D721Med (cell line): ENCODE measurements at regions not wholly inside any gene's neighbourhood (a gene's known extent, or its start where the extent isn't known, plus 50 kb on each side); places are given as distances from the start of the nearest gene placed in this dataset.

Source experiments
- DNase-seq: peaks from one replicate; pipeline ENCODE4 v3.0.0; 2011; ENCODE audit warnings: low spot score; ENCODE audit not compliant: insufficient read length
- FAIRE-seq: peaks from 2 replicates; lab custom pipeline; 2011; peaks lifted over from hg19 to GRCh38; lab: Jason Lieb, UNC
- TF ChIP-seq, protein P1 (sequence below): IDR thresholded peaks from 2 replicates; pipeline ENCODE4 v1.5.1; 2012; ENCODE audit warnings: mild to moderate bottlenecking, control low read depth; ENCODE audit not compliant: insufficient read depth; ENCODE audit errors: missing control alignments

DNA sequence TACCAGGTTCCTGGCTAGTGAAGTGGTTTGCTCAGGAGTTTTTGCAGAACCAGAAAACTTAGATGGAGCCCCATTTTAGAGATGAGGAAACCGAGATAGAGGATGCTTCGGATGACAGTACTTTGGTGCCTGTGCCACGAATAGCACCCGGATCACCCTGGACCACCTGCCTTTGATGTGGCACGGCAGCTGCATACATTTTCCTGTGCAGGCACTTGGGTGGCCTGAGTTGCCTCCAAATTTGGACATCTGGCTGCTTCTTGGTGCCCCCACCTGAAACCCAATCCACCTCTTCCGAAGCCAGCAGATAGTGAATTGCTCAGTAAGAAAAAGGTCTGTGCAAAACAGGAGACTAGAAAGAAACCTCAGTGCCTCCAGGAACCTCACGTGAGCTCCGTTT lies 140.6 kb upstream of the ID2 start:
- no peak for FAIRE-seq
- no peak for DNase-seq
- TF ChIP-seq, protein P1, sequence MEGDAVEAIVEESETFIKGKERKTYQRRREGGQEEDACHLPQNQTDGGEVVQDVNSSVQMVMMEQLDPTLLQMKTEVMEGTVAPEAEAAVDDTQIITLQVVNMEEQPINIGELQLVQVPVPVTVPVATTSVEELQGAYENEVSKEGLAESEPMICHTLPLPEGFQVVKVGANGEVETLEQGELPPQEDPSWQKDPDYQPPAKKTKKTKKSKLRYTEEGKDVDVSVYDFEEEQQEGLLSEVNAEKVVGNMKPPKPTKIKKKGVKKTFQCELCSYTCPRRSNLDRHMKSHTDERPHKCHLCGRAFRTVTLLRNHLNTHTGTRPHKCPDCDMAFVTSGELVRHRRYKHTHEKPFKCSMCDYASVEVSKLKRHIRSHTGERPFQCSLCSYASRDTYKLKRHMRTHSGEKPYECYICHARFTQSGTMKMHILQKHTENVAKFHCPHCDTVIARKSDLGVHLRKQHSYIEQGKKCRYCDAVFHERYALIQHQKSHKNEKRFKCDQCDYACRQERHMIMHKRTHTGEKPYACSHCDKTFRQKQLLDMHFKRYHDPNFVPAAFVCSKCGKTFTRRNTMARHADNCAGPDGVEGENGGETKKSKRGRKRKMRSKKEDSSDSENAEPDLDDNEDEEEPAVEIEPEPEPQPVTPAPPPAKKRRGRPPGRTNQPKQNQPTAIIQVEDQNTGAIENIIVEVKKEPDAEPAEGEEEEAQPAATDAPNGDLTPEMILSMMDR, result no peak

DNA sequence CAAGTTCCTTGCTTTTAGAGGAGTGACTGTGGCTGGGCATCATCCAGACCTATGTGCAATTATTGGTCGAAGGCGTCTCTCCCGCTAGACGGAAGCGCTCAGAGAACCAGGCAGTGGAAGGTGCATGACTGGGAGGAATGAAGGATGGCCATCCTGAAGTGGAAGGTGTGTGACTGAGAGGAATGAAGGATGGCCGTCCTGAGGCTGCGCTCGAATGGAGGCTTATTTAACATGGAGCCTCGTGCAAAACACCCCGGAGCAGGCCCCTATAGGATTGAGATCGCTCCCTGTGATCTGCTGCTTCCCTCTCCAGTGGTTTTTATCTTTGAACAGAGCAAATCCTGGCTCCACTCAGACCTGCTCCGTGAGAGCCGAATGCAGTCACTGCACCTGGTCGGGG lies 140.2 kb upstream of the ID2 start:
- DNase-seq (no peak), FAIRE-seq (no peak)
- TF ChIP-seq, protein P1, result no peak

DNA sequence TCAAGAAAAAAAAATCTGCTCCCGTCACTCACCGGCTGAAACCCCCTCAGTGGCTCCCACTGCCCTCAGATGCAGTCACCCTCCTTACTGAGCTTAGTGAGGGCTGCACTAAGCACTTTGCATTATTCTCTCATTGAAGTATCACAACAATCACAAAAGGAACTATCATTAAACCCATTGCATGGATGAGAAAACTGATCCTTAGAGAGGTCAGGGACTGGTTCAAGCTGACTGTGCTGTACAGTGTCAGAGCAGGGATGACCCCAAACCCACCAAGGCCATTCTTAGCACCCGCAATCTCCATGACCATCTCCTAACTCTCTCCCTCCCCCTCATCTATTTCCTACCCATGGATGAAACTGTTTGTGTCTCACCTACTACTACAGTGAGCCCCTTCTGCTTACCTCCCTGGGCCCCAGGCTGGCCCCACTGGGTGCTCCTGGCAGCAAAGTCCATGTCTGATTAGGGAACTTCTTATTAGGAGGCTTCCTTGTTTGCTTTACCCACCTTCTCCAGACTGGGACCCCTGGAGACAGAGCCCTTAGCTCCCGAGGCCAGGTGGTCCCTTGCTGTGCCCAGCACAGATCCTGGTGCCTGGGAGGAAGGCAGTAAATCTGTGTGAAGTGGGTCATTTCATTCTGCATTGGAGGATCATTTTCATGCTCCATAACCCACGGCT lies 139.3 kb upstream of the ID2 start:
- DNase-seq, result no peak
- FAIRE-seq, result no peak
- TF ChIP-seq, protein P1, result no peak

DNA sequence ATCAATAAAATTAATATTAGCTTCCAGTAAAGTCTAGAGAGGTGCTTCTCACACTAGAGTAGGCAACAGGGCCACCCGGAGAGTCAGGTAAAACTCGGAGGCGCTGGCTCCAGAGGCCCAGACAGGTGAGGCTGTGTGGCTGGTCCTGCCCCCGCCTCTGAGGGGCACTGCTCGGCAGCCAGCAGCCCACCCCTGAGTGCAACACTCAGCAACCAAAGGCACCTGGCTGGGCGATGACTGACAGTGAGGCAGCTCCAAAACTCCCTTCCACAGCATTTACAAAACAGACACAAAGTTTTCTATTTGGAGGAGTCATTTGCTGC lies 138.8 kb upstream of the ID2 start:
- FAIRE-seq, result no peak

DNA sequence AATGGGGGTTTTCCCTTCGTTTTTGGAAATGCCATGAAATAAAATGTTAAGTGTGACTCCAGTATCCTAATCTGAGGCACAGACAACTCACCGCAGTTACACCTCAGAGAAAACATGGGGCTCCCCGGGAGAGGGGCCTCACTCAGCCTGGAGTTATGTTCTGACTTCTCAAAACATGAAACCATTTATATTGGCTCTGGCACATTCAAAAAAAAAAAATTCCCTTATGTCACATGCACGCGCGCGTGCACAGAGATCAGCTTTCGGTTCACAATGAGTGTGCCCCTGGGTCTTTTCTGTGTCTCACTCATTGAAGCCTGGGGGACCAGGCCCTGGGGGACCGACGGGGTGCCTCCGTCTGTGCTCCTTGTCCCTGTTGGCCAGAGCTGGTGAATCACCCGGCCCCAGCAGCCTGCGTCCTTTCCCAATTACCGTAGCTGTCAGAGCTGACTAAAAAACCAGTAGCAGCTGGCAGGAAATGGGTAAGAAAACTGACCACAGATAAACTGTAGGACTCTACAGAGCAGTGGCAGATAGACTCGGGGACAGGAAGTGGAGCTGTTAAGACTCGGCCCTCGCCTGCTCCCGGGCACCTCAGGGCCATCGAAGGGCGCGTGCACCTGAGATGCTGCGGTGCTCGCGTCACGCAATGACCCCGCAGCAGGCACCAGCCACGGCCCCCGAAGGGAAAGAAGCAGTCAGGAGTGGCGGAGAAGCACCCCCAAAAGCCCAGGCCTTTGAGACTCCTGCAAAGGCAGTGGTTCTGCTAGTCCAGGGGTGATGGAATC lies 138.3 kb upstream of the ID2 start:
- TF ChIP-seq, protein P1, result no peak
- DNase-seq, result no peak
- no peak for FAIRE-seq

More for the DNA sequence above, 138.8 kb upstream of the ID2 start:
- TF ChIP-seq, protein P1, result no peak
- DNase-seq, result no peak

DNA sequence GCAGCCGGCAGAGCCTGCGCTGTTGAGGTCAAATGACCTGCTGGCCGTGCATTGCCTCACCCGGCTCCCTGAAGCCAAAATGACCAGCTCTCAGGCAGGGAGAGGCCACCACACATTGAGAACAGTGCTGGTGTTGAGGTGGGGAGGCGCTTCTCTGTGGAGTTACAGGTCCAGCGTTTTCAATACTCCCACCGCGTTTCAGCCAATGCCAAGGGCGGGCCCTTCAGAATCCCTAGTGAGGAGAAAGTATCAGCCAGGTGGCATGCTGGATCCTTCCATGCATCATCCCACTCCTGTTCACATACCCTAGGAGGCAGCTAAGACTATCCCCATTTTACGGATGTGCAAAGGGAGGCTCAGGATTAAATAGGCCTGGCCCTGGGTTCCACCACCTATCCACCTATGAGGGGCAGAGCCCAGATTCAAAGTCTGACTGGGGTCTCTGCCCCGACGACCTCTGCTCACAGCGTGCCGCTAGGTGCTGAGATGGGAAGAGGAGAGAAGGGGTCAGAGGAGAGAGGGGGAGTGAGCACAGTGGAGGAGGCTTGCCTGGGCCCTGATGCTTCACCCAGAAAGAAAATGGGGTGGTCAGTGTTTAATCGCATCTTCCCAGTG lies 137.6 kb upstream of the ID2 start:
- no peak for FAIRE-seq
- TF ChIP-seq, protein P1, result no peak
- no peak for DNase-seq
